ENCODE measurements at regions not wholly inside any gene's neighbourhood (a gene's known extent, or its start where the extent isn't known, plus 50 kb on each side); places are given as distances from the start of the nearest gene placed in this dataset.
"Not testable (repeated sequence)": the region's sequence is repeated elsewhere in the genome, so short reads cannot be mapped to it uniquely, and the experiment has no call there.

GRCh38 chr1:145528068-145528564 lies 79.7 kb upstream of the GPR89A start:
- TF ChIP-seq CTCF, POLR2A (IDR thresholded peaks at IDR 0.05): not testable (repeated sequence)
